HepG2 (cell line): ENCODE measurements at regions not wholly inside any gene's neighbourhood (a gene's known extent, or its start where the extent isn't known, plus 50 kb on each side); places are given as distances from the start of the nearest gene placed in this dataset.

Experiments used
- ATAC-seq: fragments of 200-7000 bp; cut with Tn5 transposase; 3 replicates; pipeline ENCODE4 v1.9.1; 2020; ENCODE audit warnings: mild to moderate bottlenecking, moderate library complexity
- BruUV-seq: library from RNA; stranded (reverse); fragments of 400-500 nt; replicated peaks from 2 replicates; lab custom pipeline; 2021; lab: Mats Ljungman, UMichigan
- CTCF ChIA-PET: fragments of 300-600 bp; formaldehyde crosslinking; extraction: SDS; loops from one replicate; lab custom pipeline; 2021; ENCODE audit warnings: low total read pairs, inconsistent platforms, low intra/inter-chr PET ratio; lab: Yijun Ruan, JAX
- POLR2A ChIA-PET: fragments of 350-600 bp; sonication (Branson Sonifier 250); formaldehyde crosslinking; loops from one replicate; lab custom pipeline; 2020; ENCODE audit warnings: antibody characterized with exemption, inconsistent platforms; lab: Yijun Ruan, JAX
- DNase-seq: peaks from one replicate; pipeline ENCODE4 v3.0.0-alpha.2; 2015; ENCODE audit warnings: low spot score
- FAIRE-seq: peaks from 3 replicates; lab custom pipeline; 2011; peaks lifted over from hg19 to GRCh38; lab: Jason Lieb, UNC
- H2AFZ ChIP-seq: one replicate; pipeline ENCODE4 v1.6.1; 2011; ENCODE audit warnings: low read length, inconsistent platforms
- H3K27ac ChIP-seq: fragments of 300-600 bp; 3 replicates; pipeline ENCODE4 v1.8.0; 2011; ENCODE audit warnings: mixed run types, mild to moderate bottlenecking, mixed read lengths, low read length, inconsistent platforms; ENCODE audit not compliant: insufficient read depth; ENCODE audit errors: extremely low read length
- H3K27me3 ChIP-seq, 2 experiments: fragments of 200-600 bp in 1 of 2; 2 replicates in 1 of 2; 3 replicates in 1 of 2; pipeline versions ENCODE4 v1.6.0 to v1.8.0; 2011; ENCODE audit warnings: low read length in 2 of 2, mild to moderate bottlenecking in 2 of 2, moderate library complexity in 2 of 2, inconsistent platforms in 1 of 2; ENCODE audit not compliant: insufficient read depth in 2 of 2, control insufficient read depth in 1 of 2
- H3K36me3 ChIP-seq, 2 experiments: fragments of 200-600 bp in 1 of 2; replicated peaks in 1 of 2; 2 replicates in 1 of 2; 3 replicates in 1 of 2; pipeline versions ENCODE4 v1.5.1 to v1.8.0; 2011; ENCODE audit warnings: low read length in 2 of 2, inconsistent platforms in 1 of 2; ENCODE audit not compliant: insufficient read depth in 2 of 2, control insufficient read depth in 1 of 2
- H3K4me1 ChIP-seq: 2 replicates; pipeline ENCODE4 v1.5.1; 2012; ENCODE audit warnings: low read length, inconsistent platforms; ENCODE audit not compliant: insufficient read depth
- H3K4me2 ChIP-seq: 2 replicates; pipeline ENCODE4 v1.6.0; 2011; ENCODE audit warnings: low read depth, low read length, inconsistent platforms
- H3K4me3 ChIP-seq, 3 experiments: fragments of 200-600 bp in 1 of 3; sonication (generic), shearing (Covaris generic) in 1 of 3; replicated peaks in 1 of 3; 2 replicates each; pipeline ENCODE4 v1.5.1; 2011 to 2016; ENCODE audit warnings: low read length in 3 of 3, inconsistent platforms in 2 of 3, low read depth in 2 of 3, mild to moderate bottlenecking in 2 of 3, control low read depth in 1 of 3, mixed read lengths in 1 of 3; ENCODE audit not compliant: insufficient read depth in 1 of 3
- H3K79me2 ChIP-seq: one replicate; pipeline ENCODE4 v1.6.1; 2011; ENCODE audit warnings: low read length, inconsistent platforms; ENCODE audit not compliant: insufficient read depth
- H3K9ac ChIP-seq: 2 replicates; pipeline ENCODE4 v1.6.0; 2011; ENCODE audit warnings: mild to moderate bottlenecking, low read depth, low read length, inconsistent platforms; ENCODE audit not compliant: insufficient read depth
- H3K9me3 ChIP-seq: 2 replicates; pipeline ENCODE4 v1.5.1; 2012; ENCODE audit warnings: mild to moderate bottlenecking, low read length
- H4K20me1 ChIP-seq: 2 replicates; pipeline ENCODE4 v1.6.0; 2011; ENCODE audit warnings: inconsistent platforms, mild to moderate bottlenecking, low read length, moderate library complexity; ENCODE audit not compliant: insufficient read depth
- BCL6 ChIP-seq: IDR thresholded peaks from 2 replicates; pipeline ENCODE4 v1.6.1; 2016; ENCODE audit warnings: missing genetic modification reagents, missing compliant biosample characterization
- CEBPB ChIP-seq: IDR thresholded peaks from 2 replicates; pipeline ENCODE4 v1.6.1; 2011; ENCODE audit warnings: low read depth, low read length, improper control_type of control experiment, borderline replicate concordance
- CHD4 ChIP-seq: fragments of 200-600 bp; sonication (generic); IDR thresholded peaks from 2 replicates; pipeline ENCODE4 v1.7.0; 2017; ENCODE audit warnings: mild to moderate bottlenecking, low read length, borderline replicate concordance
- CREM ChIP-seq, 2 experiments: sonication (generic) in 1 of 2; formaldehyde crosslinking in 1 of 2; IDR thresholded peaks; 2 replicates each; pipeline versions ENCODE4 v1.4.0 to v1.6.1; 2016 to 2020; ENCODE audit warnings: antibody characterized with exemption in 1 of 2, mild to moderate bottlenecking in 1 of 2, missing genetic modification reagents in 1 of 2
- DR1 ChIP-seq: sonication (generic); formaldehyde crosslinking; IDR thresholded peaks from 2 replicates; pipeline ENCODE4 v1.8.0; 2021; ENCODE audit warnings: mild to moderate bottlenecking, missing genetic modification reagents, inconsistent platforms
- MED1 ChIP-seq: sonication (generic); formaldehyde crosslinking; IDR thresholded peaks from 2 replicates; pipeline ENCODE4 v1.4.0; 2020; ENCODE audit warnings: missing genetic modification reagents
- MYPOP ChIP-seq: sonication (generic); formaldehyde crosslinking; IDR thresholded peaks from 2 replicates; pipeline ENCODE4 v1.8.1; 2023; ENCODE audit warnings: mild to moderate bottlenecking, moderate library complexity, missing genetic modification reagents
- NCOA2 ChIP-seq: sonication (generic); formaldehyde crosslinking; IDR thresholded peaks from 2 replicates; pipeline ENCODE4 v1.8.0; 2022; ENCODE audit warnings: inconsistent platforms
- NFE2L2 ChIP-seq: fragments of 150-350 bp; IDR thresholded peaks from 2 replicates; pipeline ENCODE4 v1.6.1; 2014; ENCODE audit warnings: low read length
- PITX1 ChIP-seq: sonication (generic); formaldehyde crosslinking; IDR thresholded peaks from 2 replicates; pipeline ENCODE4 v1.5.1; 2020; ENCODE audit warnings: mild to moderate bottlenecking, missing genetic modification reagents
- POGZ ChIP-seq: sonication (generic); formaldehyde crosslinking; IDR thresholded peaks from 2 replicates; pipeline ENCODE4 v1.4.0; 2020; ENCODE audit warnings: mild to moderate bottlenecking, missing genetic modification reagents
- REPIN1 ChIP-seq: sonication (generic); formaldehyde crosslinking; IDR thresholded peaks from 2 replicates; pipeline ENCODE4 v1.8.0; 2022; ENCODE audit warnings: missing genetic modification reagents, low read depth, mild to moderate bottlenecking, borderline replicate concordance
- SOX13 ChIP-seq, 3 experiments: fragments of 450-650 bp in 1 of 3; sonication (generic) in 1 of 3; formaldehyde crosslinking in 1 of 3; IDR thresholded peaks in 2 of 3; conservative IDR thresholded peaks in 1 of 3; 2 replicates each; pipeline versions ENCODE4 v1.5.0 to v1.6.1; 2016 to 2020; ENCODE audit warnings: antibody characterized with exemption in 1 of 3, mild to moderate bottlenecking in 1 of 3, missing compliant biosample characterization in 1 of 3, missing genetic modification reagents in 1 of 3, moderate library complexity in 1 of 3
- SOX6 ChIP-seq, 2 experiments: fragments of 450-650 bp in 1 of 2; sonication (generic) in 1 of 2; formaldehyde crosslinking in 1 of 2; IDR thresholded peaks; 2 replicates each; pipeline versions ENCODE4 v1.4.0 to v1.6.1; 2017 to 2020; ENCODE audit warnings: antibody characterized with exemption in 1 of 2, mild to moderate bottlenecking in 1 of 2, missing genetic modification reagents in 1 of 2
- TBX2 ChIP-seq: sonication (generic); formaldehyde crosslinking; IDR thresholded peaks from 2 replicates; pipeline ENCODE4 v1.5.0; 2020; ENCODE audit warnings: missing genetic modification reagents, mild to moderate bottlenecking, borderline replicate concordance
- TCF7 ChIP-seq: sonication (generic); IDR thresholded peaks from 2 replicates; pipeline ENCODE4 v1.6.1; 2016; ENCODE audit warnings: antibody characterized with exemption, low read depth
- ZKSCAN5 ChIP-seq: sonication (generic); formaldehyde crosslinking; IDR thresholded peaks from 2 replicates; pipeline ENCODE4 v1.5.1; 2020; ENCODE audit warnings: mild to moderate bottlenecking, missing genetic modification reagents
- ZMYM4 ChIP-seq: sonication (generic); formaldehyde crosslinking; IDR thresholded peaks from 2 replicates; pipeline ENCODE4 v1.8.1; 2023; ENCODE audit warnings: mild to moderate bottlenecking, missing genetic modification reagents
- ZNF543 ChIP-seq: sonication (generic); formaldehyde crosslinking; IDR thresholded peaks from 2 replicates; pipeline ENCODE4 v1.4.0; 2020; ENCODE audit warnings: mild to moderate bottlenecking, missing genetic modification reagents
- ZNF552 ChIP-seq: sonication (generic); formaldehyde crosslinking; IDR thresholded peaks from 2 replicates; pipeline ENCODE4 v1.9.0; 2022; ENCODE audit warnings: missing genetic modification reagents, mild to moderate bottlenecking, borderline replicate concordance
- ZNF563 ChIP-seq: sonication (generic); formaldehyde crosslinking; IDR thresholded peaks from 2 replicates; pipeline ENCODE4 v1.8.0; 2022; ENCODE audit warnings: mild to moderate bottlenecking, moderate library complexity, missing genetic modification reagents
- WGBS: methylation state at CpG from one replicate; pipeline ENCODE4 v1.1.6; 2017; ENCODE audit warnings: low lambda C conversion rate; 5-methylcytosine and 5-hydroxymethylcytosine counted together
- in situ Hi-C: cut with HindIII; loops from 2 replicates; pipeline ENCODE4 v1.10.0; 2017; ENCODE audit warnings: low pct_unique_long_range_greater_than_20kb; ENCODE audit not compliant: extremely low pct_ligation_motif_present
- intact Hi-C: fragments of 100-400 bp; cut with micrococcal nuclease; formaldehyde crosslinking; loops from one replicate; pipeline ENCODE4 v1.10.0; 2022; ENCODE audit not compliant: unreplicated experiment

DNA sequence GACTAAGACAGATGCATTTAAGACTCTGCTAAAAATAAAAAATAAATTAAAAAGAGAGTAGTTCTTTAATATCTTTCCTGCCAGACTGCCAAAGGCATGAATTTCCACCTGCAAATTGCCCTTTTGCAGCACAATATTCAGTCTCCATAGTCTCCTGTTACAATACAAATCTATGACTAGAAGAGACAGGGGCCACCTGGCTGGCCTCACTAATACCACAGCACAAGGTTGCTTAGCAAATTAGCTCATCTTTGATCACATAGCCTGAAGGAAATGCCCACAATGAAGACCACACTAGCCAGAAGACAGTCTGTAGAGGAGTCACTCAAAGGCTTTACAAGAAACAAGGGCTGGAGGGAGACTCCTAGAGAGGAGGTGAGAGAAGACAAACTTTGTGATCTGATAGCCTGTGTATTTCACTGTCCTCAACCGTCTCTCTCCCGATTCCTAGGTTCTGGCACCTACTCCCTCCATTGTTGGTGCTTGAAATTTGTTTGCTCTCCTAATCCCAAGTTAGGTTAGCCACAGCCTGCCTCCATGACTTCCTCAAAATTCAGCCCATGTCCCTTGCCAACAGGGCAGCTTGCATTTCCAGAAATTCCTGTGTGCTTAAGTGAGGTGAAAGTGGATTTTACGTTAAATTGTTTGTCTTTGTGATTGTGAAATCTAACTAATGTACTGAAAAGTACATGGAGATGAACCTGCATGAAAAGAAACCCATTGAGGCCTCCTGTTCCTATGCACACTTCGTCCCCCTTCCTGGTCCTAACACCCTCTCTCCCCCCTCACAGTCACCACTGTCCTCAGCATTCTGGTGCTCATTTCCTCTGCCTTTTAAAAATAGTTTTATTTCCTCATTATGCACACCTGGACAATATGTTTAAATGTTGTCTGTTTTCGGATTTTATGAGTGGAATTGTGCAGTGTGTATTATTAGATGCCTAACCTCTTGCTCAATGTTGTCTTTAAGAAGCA is 88.7 kb upstream of the PLXNC1 start:
- DNase-seq (peak; percentile 17), ATAC-seq (peak; percentile 33; the same call in 2 of the 3 replicates), FAIRE-seq (peak; percentile 86)
- no peaks in the 10 kb centered on the region; a peak in 1 of 5 replicates for H3K27me3 ChIP-seq
- H4K20me1 ChIP-seq: no peaks in the 10 kb centered on the region
- peak overlapping the region; percentile 52 for H3K4me2 ChIP-seq
- POLR2A ChIA-PET: no interaction called here
- H3K4me1 ChIP-seq: peaks cover 63% of the 10 kb centered on the region
- whole genome bisulfite sequencing: 16% methylated on average over 5 of the region's 5 CpGs
- CTCF ChIA-PET: no interaction called here
- in situ Hi-C loops (no loop called here), intact Hi-C loops (no loop called here)
- no peaks in the 10 kb centered on the region for H3K79me2 ChIP-seq
- peak overlapping the region; percentile 45 for H3K27ac ChIP-seq
- H2AFZ ChIP-seq: no peak overlapping the region
- H3K36me3 ChIP-seq: no peaks in the 10 kb centered on the region
- H3K9ac ChIP-seq: no peak overlapping the region
- no peak overlapping the region for H3K4me3 ChIP-seq
- no TSS peak for BruUV-seq
- H3K9me3 ChIP-seq: no peaks in the 10 kb centered on the region
- peak; percentile 57; the same call in 1 of the 2 replicates for TF ChIP-seq PITX1 (CRISPR knock-in tag)
- peak; percentile 39; the same call in 1 of the 2 replicates for TF ChIP-seq TCF7
- TF ChIP-seq MYPOP (CRISPR knock-in tag): no peak
- TF ChIP-seq ZNF543: no peak
- TF ChIP-seq CHD4: 0 out of 2 replicates have a peak, but pooled peaks have one; percentile 19
- peak; percentile 61 for TF ChIP-seq BCL6 (CRISPR knock-in tag)
- TF ChIP-seq POGZ (CRISPR knock-in tag): 0 out of 2 replicates have a peak, but pooled peaks have one; percentile 16
- peak; percentile 72 for TF ChIP-seq CEBPB
- TF ChIP-seq DR1 (CRISPR knock-in tag): no peak
- 0 out of 2 replicates have a peak, but pooled peaks have one; percentile 30 for TF ChIP-seq ZMYM4 (CRISPR knock-in tag)
- TF ChIP-seq NCOA2 (CRISPR knock-in tag): peak; percentile 52; the same call in 1 of the 2 replicates
- no peak for TF ChIP-seq SOX13 (IDR thresholded peaks at IDR 0.05)
- peak in 1 of 2 experiments; percentile 43; a peak in 2 of 4 replicates for TF ChIP-seq SOX13 (CRISPR knock-in tag; conservative IDR thresholded peaks at IDR 0.05 in 1 of 2, IDR thresholded peaks at IDR 0.05 in 1 of 2)
- TF ChIP-seq TBX2 (CRISPR knock-in tag): peak; percentile 34; the same call in 1 of the 2 replicates
- no peak for TF ChIP-seq ZNF552 (CRISPR knock-in tag)
- peak; percentile 38; the same call in 1 of the 2 replicates for TF ChIP-seq CREM (IDR thresholded peaks at IDR 0.05)
- TF ChIP-seq CREM (CRISPR knock-in tag; IDR thresholded peaks at IDR 0.05): no peak
- no peak for TF ChIP-seq ZNF563 (CRISPR knock-in tag)
- peak; percentile 19; the same call in 1 of the 2 replicates for TF ChIP-seq REPIN1
- peak; percentile 70; the same call in 1 of the 2 replicates for TF ChIP-seq ZKSCAN5 (CRISPR knock-in tag)
- peak; percentile 47; the same call in 1 of the 2 replicates for TF ChIP-seq MED1 (CRISPR knock-in tag)
- TF ChIP-seq NFE2L2: no peak
- TF ChIP-seq SOX6 (IDR thresholded peaks at IDR 0.05): no peak
- peak; percentile 27; the same call in 1 of the 2 replicates for TF ChIP-seq SOX6 (CRISPR knock-in tag; IDR thresholded peaks at IDR 0.05)
